Lower leg skin (tissue), 4 donors: ENCODE measurements at regions not wholly inside any gene's neighbourhood (a gene's known extent, or its start where the extent isn't known, plus 50 kb on each side); places are given as distances from the start of the nearest gene placed in this dataset.

Source experiments
- DNase-seq, 2 donors: peaks; one replicate each; pipeline ENCODE4 v3.0.0-alpha.2; 2019; ENCODE audit warnings: low spot score in 2 of 2
- H3K4me3 ChIP-seq: fragments of 200-600 bp; sonication (generic); 2 replicates; pipeline ENCODE4 v1.5.1; 2017; ENCODE audit warnings: mild to moderate bottlenecking, low read depth; ENCODE audit not compliant: poor library complexity, severe bottlenecking
- CTCF ChIP-seq, 3 donors: fragments of 450-650 bp; IDR thresholded peaks; one replicate each; pipeline ENCODE4 v1.5.1; 2016; ENCODE audit warnings: antibody characterized with exemption in 3 of 3, mild to moderate bottlenecking in 3 of 3, moderate library complexity in 2 of 3
- POLR2A ChIP-seq, 2 donors: fragments of 450-650 bp; IDR thresholded peaks; one replicate each; pipeline ENCODE4 v1.6.1; 2016 to 2017; ENCODE audit warnings: antibody characterized with exemption in 2 of 2, mild to moderate bottlenecking in 1 of 2, moderate library complexity in 1 of 2
- WGBS, 2 donors: methylation state at CpG; one replicate each; pipeline ENCODE4 v1.1.5; 2018; 5-methylcytosine and 5-hydroxymethylcytosine counted together
- intact Hi-C: fragments of 100-400 bp; cut with DNase I; formaldehyde crosslinking; loops from one replicate; pipeline ENCODE4 v1.15.0; 2023; ENCODE audit warnings: low total_unique reads

DNA sequence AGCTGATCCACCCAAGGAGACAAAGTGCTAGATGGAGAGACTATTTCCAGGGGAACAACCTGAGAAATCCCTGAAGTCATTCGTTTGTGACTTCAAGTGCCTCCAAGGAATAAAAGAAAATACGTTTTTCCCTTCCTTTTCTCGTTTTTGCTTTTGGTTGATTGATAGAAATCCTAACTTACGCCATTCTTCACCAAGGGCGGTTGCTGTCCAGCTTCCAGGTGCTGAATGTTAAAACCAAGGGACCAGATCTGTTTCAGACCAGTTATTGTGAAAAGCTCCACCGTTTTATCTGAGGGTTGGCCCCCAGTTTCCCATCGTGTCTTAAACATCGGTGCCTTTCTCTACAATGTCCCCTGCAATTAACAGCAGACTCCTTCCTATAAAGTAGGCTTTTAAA lies 600.7 kb upstream of the SGCD start:
- no peak for DNase-seq
- intact Hi-C loops, result no loop called here
- TF ChIP-seq POLR2A (IDR thresholded peaks at IDR 0.05), result no peak
- TF ChIP-seq CTCF (IDR thresholded peaks at IDR 0.05), result no peak
- 6 to 8% methylated on average over 8 of the region's 8 CpGs for WGBS, 2 donors
- H3K4me3 ChIP-seq, result no peak overlapping the region

GRCh38 chr5:155727512-155728145 lies 599.3 kb upstream of the SGCD start:
- no peak for DNase-seq
- WGBS, 2 donors, result 3 to 4% methylated on average over 25 to 30 of the region's 36 CpGs
- peak overlapping the region; percentile 5 for H3K4me3 ChIP-seq
- TF ChIP-seq POLR2A (IDR thresholded peaks at IDR 0.05) (no peak), CTCF (IDR thresholded peaks at IDR 0.05) (no peak)
- intact Hi-C loops, result no loop called here

DNA sequence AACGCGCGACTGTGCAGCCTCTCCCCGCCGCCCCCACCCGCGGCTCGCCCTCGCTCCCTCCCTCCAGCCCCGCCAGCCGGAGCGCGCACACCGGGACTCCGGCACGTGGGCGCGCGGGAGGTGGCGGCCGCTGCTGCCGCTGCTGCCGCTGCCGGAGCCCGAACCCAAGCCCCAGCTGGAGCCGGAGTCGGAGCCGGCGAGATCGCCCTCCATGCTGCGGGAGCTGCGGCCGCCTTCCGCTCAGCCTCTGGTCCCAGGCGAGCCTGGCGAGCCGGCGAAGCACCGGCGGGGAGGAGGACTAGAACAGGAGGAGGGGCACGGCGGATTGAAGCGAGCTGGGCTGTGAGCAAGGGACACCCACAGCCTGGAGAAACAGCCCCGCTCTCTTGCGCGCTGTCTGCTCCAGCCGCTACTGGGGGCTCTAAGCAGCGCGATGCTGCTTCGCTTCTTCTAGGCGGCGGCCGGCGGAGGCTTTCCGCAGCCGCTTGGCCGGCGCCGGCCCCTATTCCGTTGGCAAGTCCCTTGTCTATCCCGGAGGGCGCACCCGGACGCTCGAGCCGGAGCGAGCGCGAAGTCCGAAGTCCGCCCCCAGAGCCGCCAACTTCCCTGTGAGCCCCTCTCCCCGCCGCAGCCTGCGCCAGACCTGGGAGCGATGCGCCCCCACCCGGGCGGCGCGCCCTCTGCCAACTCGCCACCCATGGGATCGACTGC lies 598.7 kb upstream of the SGCD start:
- DNase-seq, result peak in 1 of 2 donors; percentile 84
- H3K4me3 ChIP-seq, result peak overlapping the region; percentile 5
- TF ChIP-seq CTCF (IDR thresholded peaks at IDR 0.05), result no peak
- no peak for TF ChIP-seq POLR2A (IDR thresholded peaks at IDR 0.05)
- 0 to 1% methylated on average over 14 to 42 of the region's 83 CpGs for WGBS, 2 donors
- intact Hi-C loops, result no loop called here

DNA sequence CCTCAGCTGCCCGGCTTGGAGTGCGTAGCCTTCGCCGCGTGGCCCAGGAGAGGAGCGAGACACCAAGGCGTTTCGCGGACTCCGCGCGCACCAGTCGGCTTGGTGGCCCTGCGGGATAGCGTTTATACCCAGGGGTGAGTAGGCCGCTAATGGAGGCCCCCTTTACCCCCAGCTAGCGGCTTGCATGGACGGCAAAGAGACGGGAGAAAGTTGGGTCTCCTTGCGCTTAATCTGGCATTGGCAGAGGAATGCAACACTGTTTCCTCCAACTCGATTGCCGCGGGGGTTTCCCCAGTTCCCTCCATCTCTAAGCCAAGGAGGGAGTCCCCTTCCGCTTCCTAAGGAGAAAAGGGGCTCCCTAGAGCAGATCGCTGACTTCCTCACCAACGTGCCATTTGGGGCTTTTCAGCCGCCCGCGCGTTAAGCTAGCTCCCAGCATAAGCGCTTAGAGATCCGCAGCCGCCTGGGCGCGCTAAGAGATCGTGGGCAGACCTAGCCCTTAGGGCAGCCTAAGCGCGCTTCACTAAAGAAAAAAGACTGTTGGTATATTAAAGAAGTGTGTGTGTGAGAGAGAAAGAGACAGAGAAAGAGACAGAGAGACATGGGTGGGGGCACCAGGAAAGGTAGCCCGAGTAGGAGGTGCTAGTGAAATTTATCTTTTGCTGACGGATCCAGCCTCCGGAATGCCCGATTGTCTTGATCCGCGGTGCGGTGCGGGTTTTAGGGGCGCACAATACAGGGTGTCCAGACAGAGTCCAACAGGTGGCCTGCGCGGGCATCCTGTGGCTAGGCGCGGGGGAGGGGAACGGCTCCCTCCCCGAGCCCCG lies 597.9 kb upstream of the SGCD start:
- no peak overlapping the region for H3K4me3 ChIP-seq
- DNase-seq, result no peak
- no peak for TF ChIP-seq CTCF (IDR thresholded peaks at IDR 0.05)
- TF ChIP-seq POLR2A (IDR thresholded peaks at IDR 0.05), result no peak
- intact Hi-C loops, result no loop called here
- WGBS, 2 donors, result 3 to 4% methylated on average over 38 to 40 of the region's 54 CpGs

DNA sequence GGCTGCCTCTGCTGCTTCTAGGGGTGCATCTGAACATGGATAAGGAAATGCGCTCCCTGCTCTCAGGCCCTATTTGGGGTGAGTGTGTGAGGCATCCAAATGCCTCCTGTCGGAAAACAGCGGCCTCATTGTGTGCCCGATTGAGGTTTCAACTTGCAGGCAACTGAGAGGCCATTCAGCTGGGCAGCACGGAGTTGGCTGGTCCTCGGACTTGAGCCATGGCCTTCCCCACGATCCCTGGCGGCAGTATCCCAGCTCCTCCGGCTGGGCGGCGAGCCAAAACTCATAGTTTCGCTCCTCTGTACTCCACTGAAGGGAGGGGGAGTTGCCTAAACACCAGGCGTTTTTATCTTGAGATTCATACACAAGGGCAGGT lies 597.3 kb upstream of the SGCD start:
- H3K4me3 ChIP-seq, result no peak overlapping the region
- TF ChIP-seq POLR2A (IDR thresholded peaks at IDR 0.05) (no peak), CTCF (IDR thresholded peaks at IDR 0.05) (no peak)
- WGBS, 2 donors, result 2 to 8% methylated on average over 13 of the region's 13 CpGs
- no peak for DNase-seq
- intact Hi-C loops, result no loop called here
